IMR-90 (cell line): ENCODE measurements at regions not wholly inside any gene's neighbourhood (a gene's known extent, or its start where the extent isn't known, plus 50 kb on each side); places are given as distances from the start of the nearest gene placed in this dataset.

ENCODE experiments used
- ATAC-seq: fragments of 200-7000 bp; cut with Tn5 transposase; 2 replicates; pipeline ENCODE4 v1.9.1; 2020; ENCODE audit warnings: low read depth, mild to moderate bottlenecking, moderate library complexity
- BruUV-seq: library from RNA; stranded (reverse); fragments of 400-500 nt; replicated peaks from 2 replicates; lab custom pipeline; 2021; lab: Mats Ljungman, UMichigan
- CTCF ChIA-PET: fragments of 300-600 bp; formaldehyde crosslinking; extraction: SDS; loops from one replicate; lab custom pipeline; 2021; ENCODE audit warnings: antibody characterized with exemption; lab: Yijun Ruan, JAX
- POLR2A ChIA-PET: fragments of 300-600 bp; sonication (Branson Sonifier 250); formaldehyde crosslinking; loops from one replicate; lab custom pipeline; 2022; ENCODE audit warnings: antibody characterized with exemption; ENCODE audit not compliant: unreplicated experiment; lab: Charles Lee
- DNase-seq: peaks from one replicate; pipeline ENCODE4 v3.0.0; 2013
- H2AFZ ChIP-seq: replicated peaks from 2 replicates; pipeline ENCODE3; 2013; ENCODE audit warnings: low read length, mild to moderate bottlenecking; ENCODE audit not compliant: poor library complexity
- H2AK5ac ChIP-seq: 2 replicates; pipeline ENCODE4 v1.6.1; 2013; ENCODE audit warnings: low read depth, low read length, inconsistent platforms
- H2AK9ac ChIP-seq: replicated peaks from 2 replicates; pipeline ENCODE3; 2013; ENCODE audit warnings: mild to moderate bottlenecking, low read depth, low read length, moderate library complexity; ENCODE audit not compliant: poor library complexity
- H2BK120ac ChIP-seq: 2 replicates; pipeline ENCODE4 v1.6.1; 2013; ENCODE audit warnings: low read depth, low read length, inconsistent platforms
- H2BK15ac ChIP-seq: 3 replicates; pipeline ENCODE4 v1.6.1; 2013; ENCODE audit warnings: low read depth, low read length, inconsistent platforms
- H2BK20ac ChIP-seq: 2 replicates; pipeline ENCODE4 v1.6.1; 2013; ENCODE audit warnings: low read depth, mild to moderate bottlenecking, inconsistent platforms, low read length, moderate library complexity
- H2BK5ac ChIP-seq: 2 replicates; pipeline ENCODE4 v1.6.1; 2013; ENCODE audit warnings: mild to moderate bottlenecking, low read depth, low read length, inconsistent platforms; ENCODE audit not compliant: poor library complexity, severe bottlenecking
- H3K14ac ChIP-seq: replicated peaks from 2 replicates; pipeline ENCODE4 v1.6.1; 2013; ENCODE audit warnings: low read depth, low read length, inconsistent platforms
- H3K18ac ChIP-seq: 2 replicates; pipeline ENCODE4 v1.6.1; 2013; ENCODE audit warnings: low read depth, low read length, control low read depth
- H3K23ac ChIP-seq: 2 replicates; pipeline ENCODE4 v1.6.1; 2013; ENCODE audit warnings: low read depth, low read length, inconsistent platforms
- H3K27ac ChIP-seq: 2 replicates; pipeline ENCODE4 v1.5.1; 2013; ENCODE audit warnings: mild to moderate bottlenecking, control low read depth, low read length; ENCODE audit not compliant: insufficient read depth
- H3K27me3 ChIP-seq: 2 replicates; pipeline ENCODE4 v1.6.1; 2013; ENCODE audit warnings: low read length; ENCODE audit not compliant: control insufficient read depth, insufficient read depth
- H3K36me3 ChIP-seq: 2 replicates; pipeline ENCODE4 v1.6.1; 2013; ENCODE audit warnings: low read length, mixed read lengths; ENCODE audit not compliant: control insufficient read depth, insufficient read depth
- H3K4ac ChIP-seq: 2 replicates; pipeline ENCODE4 v1.6.1; 2013; ENCODE audit warnings: low read depth, low read length, inconsistent platforms
- H3K4me1 ChIP-seq: 2 replicates; pipeline ENCODE4 v1.6.1; 2013; ENCODE audit warnings: low read length, mixed read lengths; ENCODE audit not compliant: control insufficient read depth, insufficient read depth
- H3K4me2 ChIP-seq: 2 replicates; pipeline ENCODE4 v1.6.1; 2013; ENCODE audit warnings: low read depth, mild to moderate bottlenecking, control low read depth, low read length, moderate library complexity
- H3K4me3 ChIP-seq: 2 replicates; pipeline ENCODE4 v1.5.1; 2013; ENCODE audit warnings: low read depth, mild to moderate bottlenecking, control low read depth, low read length, moderate library complexity; ENCODE audit not compliant: insufficient read depth
- H3K56ac ChIP-seq: 2 replicates; pipeline ENCODE4 v1.6.1; 2013; ENCODE audit warnings: low read length, inconsistent platforms; ENCODE audit not compliant: insufficient read depth; ENCODE audit errors: extremely low read depth
- H3K79me1 ChIP-seq, 2 experiments: 2 replicates each; pipeline ENCODE4 v1.6.1; 2013; ENCODE audit warnings: low read length in 2 of 2, inconsistent platforms in 1 of 2, low read depth in 1 of 2
- H3K9ac ChIP-seq: 2 replicates; pipeline ENCODE4 v1.6.1; 2013; ENCODE audit warnings: low read depth, low read length, control low read depth
- H3K9me1 ChIP-seq: 2 replicates; pipeline ENCODE4 v1.6.1; 2013; ENCODE audit warnings: low read length, inconsistent platforms; ENCODE audit not compliant: insufficient read depth
- H3K9me3 ChIP-seq: 2 replicates; pipeline ENCODE4 v1.6.1; 2013; ENCODE audit warnings: low read length; ENCODE audit not compliant: control insufficient read depth, insufficient read depth
- H4K20me1 ChIP-seq: 2 replicates; pipeline ENCODE4 v1.6.1; 2013; ENCODE audit warnings: low read length, inconsistent platforms; ENCODE audit not compliant: insufficient read depth
- H4K5ac ChIP-seq: 2 replicates; pipeline ENCODE4 v1.6.1; 2013; ENCODE audit warnings: mild to moderate bottlenecking, low read depth, low read length, control low read depth
- H4K8ac ChIP-seq, 2 experiments: 2 replicates each; pipeline ENCODE4 v1.6.1; 2013; ENCODE audit warnings: low read depth in 2 of 2, low read length in 2 of 2, control low read depth in 1 of 2, inconsistent platforms in 1 of 2
- H4K91ac ChIP-seq: 2 replicates; pipeline ENCODE4 v1.6.1; 2013; ENCODE audit warnings: low read depth, low read length, inconsistent platforms; ENCODE audit not compliant: insufficient read depth
- BHLHE40 ChIP-seq: fragments of 150-350 bp; IDR thresholded peaks from 2 replicates; pipeline ENCODE4 v1.6.1; 2016; ENCODE audit warnings: mild to moderate bottlenecking, low read depth, low read length
- FOS ChIP-seq: fragments of 150-350 bp; IDR thresholded peaks from 2 replicates; pipeline ENCODE4 v1.6.1; 2016; ENCODE audit warnings: low read depth, low read length
- MAZ ChIP-seq: IDR thresholded peaks from 2 replicates; pipeline ENCODE4 v1.6.1; 2012; ENCODE audit warnings: low read depth, mild to moderate bottlenecking, low read length, improper control_type of control experiment, moderate library complexity, borderline replicate concordance
- NFE2L2 ChIP-seq: fragments of 150-350 bp; IDR thresholded peaks from 2 replicates; pipeline ENCODE4 v1.6.1; 2016; ENCODE audit warnings: low read depth, mild to moderate bottlenecking, low read length
- RCOR1 ChIP-seq: IDR thresholded peaks from 2 replicates; pipeline ENCODE4 v1.6.1; 2012; ENCODE audit warnings: mild to moderate bottlenecking, low read length, improper control_type of control experiment; ENCODE audit not compliant: insufficient replicate concordance
- SMC3 ChIP-seq: fragments of 150-350 bp; IDR thresholded peaks from 2 replicates; pipeline ENCODE4 v1.6.1; 2016; ENCODE audit warnings: low read depth, mild to moderate bottlenecking, antibody characterized with exemption, low read length, moderate library complexity
- WGBS, 2 experiments: methylation state at CpG; one replicate each; pipeline versions ENCODE4 v1.1.5 to v1.1.7; 2013; ENCODE audit warnings: missing lambda C conversion rate in 2 of 2; ENCODE audit not compliant: insufficient read length in 1 of 2; ENCODE audit errors: extremely low coverage in 2 of 2; 5-methylcytosine and 5-hydroxymethylcytosine counted together
- dilution Hi-C: fragments of 300-500 bp; cut with HindIII; formaldehyde crosslinking; loops from one replicate; pipeline ENCODE4 v1.14.3; 2018; ENCODE audit warnings: low sequenced_read_pairs; ENCODE audit not compliant: unreplicated experiment
- in situ Hi-C: fragments of 300-500 bp; cut with MboI; formaldehyde crosslinking; loops from 3 replicates; pipeline ENCODE4 v1.14.3; 2019; ENCODE audit warnings: low sequenced_read_pairs, inconsistent platforms, mixed read lengths
- intact Hi-C: fragments of 100-400 bp; cut with micrococcal nuclease; formaldehyde crosslinking; loops from 2 replicates; pipeline ENCODE4 v1.10.0; 2022

GRCh38 chr14:30223385-30223785, 295.7 kb upstream of the PRKD1 start:
- H2AK9ac ChIP-seq: no peak overlapping the region
- H4K5ac ChIP-seq: no peak overlapping the region
- no CpG with 5 or more reads among the region's 2 CpGs for WGBS, 2 experiments
- H3K4me3 ChIP-seq: no peak overlapping the region
- no peak overlapping the region for H3K56ac ChIP-seq
- H3K9ac ChIP-seq: no peak overlapping the region
- H3K18ac ChIP-seq: no peak overlapping the region
- H3K4me1 ChIP-seq: peaks cover 16% of the 10 kb centered on the region
- H2AK5ac ChIP-seq: peak overlapping the region; percentile 18; the same call in 1 of the 2 replicates
- no peak overlapping the region for H4K91ac ChIP-seq
- peak overlapping the region; percentile 69; the same call in 1 of the 2 replicates for H2BK120ac ChIP-seq
- H2BK5ac ChIP-seq: peak overlapping the region; percentile 53
- peak overlapping the region in 1 of 2 experiments; percentile 27; a peak in 2 of 4 replicates for H4K8ac ChIP-seq
- H2BK20ac ChIP-seq: peak overlapping the region; percentile 82; the same call in 1 of the 2 replicates
- peak overlapping the region; percentile 4 for H2AFZ ChIP-seq
- no peak overlapping the region for H3K4ac ChIP-seq
- no peak overlapping the region for H3K23ac ChIP-seq
- H3K79me1 ChIP-seq: no peaks in the 10 kb centered on the region
- no peaks in the 10 kb centered on the region for H3K36me3 ChIP-seq
- H3K27ac ChIP-seq: no peak overlapping the region
- TF ChIP-seq FOS (peak; percentile 96), NFE2L2 (no peak), RCOR1 (peak; percentile 48), SMC3 (no peak), BHLHE40 (peak; percentile 77), MAZ (0 out of 2 replicates have a peak, but pooled peaks have one; percentile 30)
- H4K20me1 ChIP-seq: no peaks in the 10 kb centered on the region
- H3K4me2 ChIP-seq: no peak overlapping the region
- no TSS peak for BruUV-seq
- dilution Hi-C loops (no loop called here), intact Hi-C loops (loop anchor here (1.0 to 2.0 kb wide), 3 partner anchors 29 to 57 kb away; no protein-coding TSS in a partner anchor), in situ Hi-C loops (loop anchor here (25.0 kb wide), 3 partner anchors 311 to 1211 kb away; no protein-coding TSS in a partner anchor)
- peak; percentile 95 for DNase-seq
- POLR2A ChIA-PET: no interaction called here
- no peaks in the 10 kb centered on the region for H3K9me3 ChIP-seq
- peaks cover 3% of the 10 kb centered on the region for H3K9me1 ChIP-seq
- H3K14ac ChIP-seq: no peak overlapping the region; the same call in 1 of the 2 replicates
- no peaks in the 10 kb centered on the region for H3K27me3 ChIP-seq
- H2BK15ac ChIP-seq: peak overlapping the region; percentile 17; the same call in 1 of the 3 replicates
- CTCF ChIA-PET: interaction anchor here (1.3 to 1.5 kb wide), 3 partner anchors 9 to 436 kb away, joined by 3 to 15 read pairs (median 7); no protein-coding TSS in a partner anchor
- ATAC-seq: peak; percentile 85
